Activated CD4-positive, alpha-beta T cell treated with anti-CD3 and anti-CD28 coated beads, Interleukin-2, amount 50 U/mL, for 1 hour (primary cell): ENCODE measurements at regions not wholly inside any gene's neighbourhood (a gene's known extent, or its start where the extent isn't known, plus 50 kb on each side); places are given as distances from the start of the nearest gene placed in this dataset.

Experiments
- DNase-seq: peaks from one replicate; pipeline ENCODE4 v3.0.0-alpha.2; 2020

- no peak for DNase-seq
These were observed 164.3 kb upstream of the MLN start for GRCh38 chr6:33967966-33968724.

- DNase-seq: no peak
These were observed 163.5 kb upstream of the MLN start for GRCh38 chr6:33967265-33967767.

- DNase-seq: no peak
These were observed 162.7 kb upstream of the MLN start for GRCh38 chr6:33966536-33966935.

- DNase-seq: no peak
These were observed 162.0 kb upstream of the MLN start for GRCh38 chr6:33965766-33966165.

- no peak for DNase-seq
These were observed 160.6 kb upstream of the MLN start for GRCh38 chr6:33964387-33964786.

GRCh38 chr6:33963136-33963750 is 159.4 kb upstream of the MLN start:
- DNase-seq: no peak

GRCh38 chr6:33962246-33963027 is 158.6 kb upstream of the MLN start:
- no peak for DNase-seq

GRCh38 chr6:33961691-33962090 is 157.9 kb upstream of the MLN start:
- DNase-seq: no peak

- no peak for DNase-seq
These were observed 156.8 kb upstream of the MLN start for GRCh38 chr6:33960345-33961313.

GRCh38 chr6:33959661-33960344 is 156.0 kb upstream of the MLN start:
- no peak for DNase-seq

- no peak for DNase-seq
These were observed 155.5 kb upstream of the MLN start for GRCh38 chr6:33959329-33959651.

- no peak for DNase-seq
These were observed 154.9 kb upstream of the MLN start for GRCh38 chr6:33958526-33959328.

- DNase-seq: no peak
These were observed 154.2 kb upstream of the MLN start for GRCh38 chr6:33957892-33958525.

GRCh38 chr6:33957131-33957891 is 153.5 kb upstream of the MLN start:
- no peak for DNase-seq

- no peak for DNase-seq
These were observed 152.4 kb upstream of the MLN start for GRCh38 chr6:33956206-33956605.

GRCh38 chr6:33955566-33955965 is 151.8 kb upstream of the MLN start:
- DNase-seq: no peak

GRCh38 chr6:33954453-33954852 is 150.7 kb upstream of the MLN start:
- DNase-seq: no peak

- DNase-seq: no peak
These were observed 149.4 kb upstream of the MLN start for GRCh38 chr6:33953171-33953570.

GRCh38 chr6:33952016-33952415 is 148.2 kb upstream of the MLN start:
- DNase-seq: no peak
